DOHH2 (cell line): ENCODE measurements at regions not wholly inside any gene's neighbourhood (a gene's known extent, or its start where the extent isn't known, plus 50 kb on each side); places are given as distances from the start of the nearest gene placed in this dataset.

ENCODE experiments used
- CTCF ChIP-seq: fragments of 200-600 bp; sonication (generic); IDR thresholded peaks from one replicate; pipeline ENCODE4 v1.5.1; 2014; ENCODE audit warnings: antibody characterized with exemption, mild to moderate bottlenecking, low read depth, low read length; ENCODE audit not compliant: poor library complexity, severe bottlenecking
- EZH2phosphoT487 ChIP-seq: fragments of 200-600 bp; sonication (generic); IDR thresholded peaks from 2 replicates; pipeline ENCODE4 v1.6.1; 2017; ENCODE audit warnings: borderline replicate concordance, mild to moderate bottlenecking, antibody characterized with exemption, low read length, moderate library complexity, mixed read lengths

GRCh38 chr21:15243406-15243805 lies 178.6 kb upstream of the NRIP1 start:
- TF ChIP-seq CTCF (no peak), EZH2phosphoT487 (no peak)
